ENCODE measurements at regions not wholly inside any gene's neighbourhood (a gene's known extent, or its start where the extent isn't known, plus 50 kb on each side); places are given as distances from the start of the nearest gene placed in this dataset.
"Not testable (repeated sequence)": the region's sequence is repeated elsewhere in the genome, so short reads cannot be mapped to it uniquely, and the experiment has no call there.

- ATAC-seq, H3K27me3 Mint-ChIP-seq, DNase-seq, H3K4me1 Mint-ChIP-seq, H3K4me3 Mint-ChIP-seq, H3K27ac Mint-ChIP-seq, POLR2A ChIA-PET: not testable (repeated sequence)
- Mint-ChIP-seq H3K36me3 (peaks cover 0 to 19% (median 0%) of the 10 kb centered on the region in 3 donors), H3K9me3 (peaks cover 10 to 69% (median 35%) of the 10 kb centered on the region in 9 donors)
Observed at GRCh38 chr22:12608454-12608853, 2919.5 kb upstream of the OR11H1 start.

GRCh38 chr22:12613199-12613598 is 2914.8 kb upstream of the OR11H1 start:
- H3K4me1 Mint-ChIP-seq = no peaks in the 10 kb centered on the region
- POLR2A ChIA-PET = no interaction called here
- no peaks in the 10 kb centered on the region for H3K27me3 Mint-ChIP-seq
- no peak overlapping the region for H3K4me3 Mint-ChIP-seq
- H3K36me3 Mint-ChIP-seq = peaks cover 0 to 19% (median 0%) of the 10 kb centered on the region in 3 donors
- DNase-seq (no peak), ATAC-seq (no peak)
- peaks cover 1 to 59% (median 24%) of the 10 kb centered on the region in 9 donors for H3K9me3 Mint-ChIP-seq
- H3K27ac Mint-ChIP-seq = no peak overlapping the region

- POLR2A ChIA-PET, H3K4me1 Mint-ChIP-seq, ATAC-seq, H3K27me3 Mint-ChIP-seq, H3K27ac Mint-ChIP-seq, H3K4me3 Mint-ChIP-seq, DNase-seq: not testable (repeated sequence)
- peaks cover 3 to 58% (median 21%) of the 10 kb centered on the region in 9 donors for H3K9me3 Mint-ChIP-seq
- peaks cover 0 to 19% (median 0%) of the 10 kb centered on the region in 3 donors for H3K36me3 Mint-ChIP-seq
Observed at GRCh38 chr22:12613907-12614306, 2914.1 kb upstream of the OR11H1 start.

- H3K27me3 Mint-ChIP-seq, ATAC-seq, POLR2A ChIA-PET, H3K4me3 Mint-ChIP-seq, H3K4me1 Mint-ChIP-seq, H3K27ac Mint-ChIP-seq, DNase-seq: not testable (repeated sequence)
- H3K9me3 Mint-ChIP-seq = peaks cover 10 to 48% (median 19%) of the 10 kb centered on the region in 9 donors
- H3K36me3 Mint-ChIP-seq = peaks cover 0 to 39% (median 0%) of the 10 kb centered on the region in 3 donors
Observed at GRCh38 chr22:12626894-12627293, 2901.1 kb upstream of the OR11H1 start.

- H3K27ac Mint-ChIP-seq, H3K4me3 Mint-ChIP-seq, DNase-seq, ATAC-seq, H3K27me3 Mint-ChIP-seq, POLR2A ChIA-PET, H3K4me1 Mint-ChIP-seq: not testable (repeated sequence)
- Mint-ChIP-seq H3K36me3 (peaks cover 0 to 33% (median 0%) of the 10 kb centered on the region in 3 donors), H3K9me3 (peaks cover 9 to 56% (median 30%) of the 10 kb centered on the region in 9 donors)
Observed at GRCh38 chr22:12629815-12630214, 2898.2 kb upstream of the OR11H1 start.

GRCh38 chr22:12630965-12631364 is 2897.0 kb upstream of the OR11H1 start:
- H3K36me3 Mint-ChIP-seq = peaks cover 0 to 33% (median 0%) of the 10 kb centered on the region in 3 donors
- ATAC-seq, H3K27me3 Mint-ChIP-seq, POLR2A ChIA-PET, H3K4me3 Mint-ChIP-seq, H3K27ac Mint-ChIP-seq, DNase-seq, H3K4me1 Mint-ChIP-seq: not testable (repeated sequence)
- peaks cover 12 to 67% (median 38%) of the 10 kb centered on the region in 9 donors for H3K9me3 Mint-ChIP-seq

- H3K4me1 Mint-ChIP-seq, DNase-seq, H3K4me3 Mint-ChIP-seq, ATAC-seq, H3K27me3 Mint-ChIP-seq, POLR2A ChIA-PET: not testable (repeated sequence)
- Mint-ChIP-seq H3K9me3 (peaks cover 21 to 77% (median 51%) of the 10 kb centered on the region in 9 donors), H3K27ac (peak overlapping the region in 1 of 10 donors; percentile 54), H3K36me3 (peaks cover 0 to 13% (median 0%) of the 10 kb centered on the region in 3 donors)
Observed at GRCh38 chr22:12637566-12638166, 2890.3 kb upstream of the OR11H1 start.

- H3K27me3 Mint-ChIP-seq, H3K4me1 Mint-ChIP-seq, DNase-seq, H3K27ac Mint-ChIP-seq, POLR2A ChIA-PET, H3K4me3 Mint-ChIP-seq, ATAC-seq: not testable (repeated sequence)
- peaks cover 0 to 12% (median 0%) of the 10 kb centered on the region in 3 donors for H3K36me3 Mint-ChIP-seq
- H3K9me3 Mint-ChIP-seq = peaks cover 21 to 72% (median 47%) of the 10 kb centered on the region in 9 donors
Observed at GRCh38 chr22:12638319-12638718, 2889.7 kb upstream of the OR11H1 start.

All from naive thymus-derived CD8-positive, alpha-beta T cell (primary cell).